Gastrocnemius medialis (tissue), 4 donors: ENCODE measurements at regions not wholly inside any gene's neighbourhood (a gene's known extent, or its start where the extent isn't known, plus 50 kb on each side); places are given as distances from the start of the nearest gene placed in this dataset.

Experiments
- ATAC-seq, 2 donors: fragments of 150-250 bp; one replicate each; pipeline ENCODE4 v1.9.1; 2016
- DNase-seq, 2 donors: peaks; one replicate each; pipeline ENCODE4 v3.0.0-alpha.2; 2019
- H3K27ac ChIP-seq, 4 donors: fragments of 200-600 bp; sonication (generic); 1 replicate in 1 of 4; 2 replicates in 3 of 4; pipeline ENCODE4 v1.5.1; 2016 to 2018; ENCODE audit warnings: mild to moderate bottlenecking in 2 of 4, moderate library complexity in 1 of 4
- H3K27me3 ChIP-seq, 3 donors: fragments of 200-600 bp; sonication (generic) in 2 of 3; 1 replicate in 1 of 3; 2 replicates in 2 of 3; pipeline versions ENCODE4 v1.5.1 to v1.6.0; 2016 to 2019; ENCODE audit warnings: mild to moderate bottlenecking in 1 of 3, moderate library complexity in 1 of 3
- H3K36me3 ChIP-seq, 2 donors: fragments of 200-600 bp; sonication (generic) in 1 of 2; one replicate each; pipeline ENCODE4 v1.5.1; 2017 to 2018
- H3K4me1 ChIP-seq, 2 donors: fragments of 200-600 bp; sonication (generic) in 1 of 2; one replicate each; pipeline ENCODE4 v1.5.1; 2016 to 2017; ENCODE audit warnings: mild to moderate bottlenecking in 2 of 2
- H3K4me3 ChIP-seq, 4 donors: fragments of 200-600 bp; sonication (generic) in 3 of 4; 1 replicate in 1 of 4; 2 replicates in 3 of 4; pipeline ENCODE4 v1.5.1; 2016 to 2019; ENCODE audit warnings: mild to moderate bottlenecking in 2 of 4
- H3K9me3 ChIP-seq, 3 donors: fragments of 200-600 bp; sonication (generic) in 2 of 3; 1 replicate in 1 of 3; 2 replicates in 2 of 3; pipeline ENCODE4 v1.5.1; 2016 to 2019
- CTCF ChIP-seq, 5 experiments: fragments of 450-650 bp in 3 of 5; fragments of 200-600 bp in 2 of 5; sonication (generic) in 2 of 5; IDR thresholded peaks in 4 of 5; conservative IDR thresholded peaks in 1 of 5; 1 replicate in 4 of 5; 2 replicates in 1 of 5; pipeline ENCODE4 v1.5.1; 2016 to 2019; ENCODE audit warnings: antibody characterized with exemption in 5 of 5, mild to moderate bottlenecking in 3 of 5, moderate library complexity in 3 of 5
- POLR2A ChIP-seq, 2 donors: fragments of 450-650 bp; IDR thresholded peaks; one replicate each; pipeline ENCODE4 v1.6.1; 2017; ENCODE audit warnings: antibody characterized with exemption in 2 of 2, mild to moderate bottlenecking in 2 of 2, moderate library complexity in 2 of 2
- in situ Hi-C, 4 donors: fragments of 200-750 bp; cut with MboI; loops; one replicate each; pipeline versions ENCODE4 v1.15.0 to v1.8.0; 2017; ENCODE audit warnings: low sequenced_read_pairs in 4 of 4
- intact Hi-C: fragments of 100-400 bp; cut with DNase I; formaldehyde crosslinking; loops from one replicate; pipeline ENCODE4 v1.15.1; 2023; ENCODE audit warnings: low total_unique reads

- DNase-seq (no peak), ATAC-seq (no peak)
- Histone ChIP-seq H3K27me3 (no peaks in the 10 kb centered on the region), H3K4me3 (no peak overlapping the region), H3K4me1 (no peaks in the 10 kb centered on the region), H3K9me3 (no peaks in the 10 kb centered on the region), H3K36me3 (no peaks in the 10 kb centered on the region), H3K27ac (no peak overlapping the region)
- no peak for TF ChIP-seq POLR2A (IDR thresholded peaks at IDR 0.05)
- no peak for TF ChIP-seq CTCF (IDR thresholded peaks at IDR 0.05 in 4 of 5, conservative IDR thresholded peaks at IDR 0.05 in 1 of 5)
- in situ Hi-C loops, result no loop called here
- intact Hi-C loops, result no loop called here
These were observed 67.9 kb downstream of the BMP4 start for GRCh38 chr14:53888535-53889386.

GRCh38 chr14:53885136-53885640, 71.4 kb downstream of the BMP4 start:
- DNase-seq (no peak), ATAC-seq (no peak)
- H3K4me1 ChIP-seq, result no peaks in the 10 kb centered on the region
- no peaks in the 10 kb centered on the region for H3K27me3 ChIP-seq
- H3K9me3 ChIP-seq, result no peaks in the 10 kb centered on the region
- no peak overlapping the region for H3K4me3 ChIP-seq
- no peaks in the 10 kb centered on the region for H3K36me3 ChIP-seq
- intact Hi-C loops, result no loop called here
- no peak overlapping the region for H3K27ac ChIP-seq
- TF ChIP-seq CTCF (IDR thresholded peaks at IDR 0.05 in 4 of 5, conservative IDR thresholded peaks at IDR 0.05 in 1 of 5) (no peak), POLR2A (IDR thresholded peaks at IDR 0.05) (no peak)
- in situ Hi-C loops, result no loop called here

- DNase-seq (no peak), ATAC-seq (no peak)
- Histone ChIP-seq H3K4me1 (no peaks in the 10 kb centered on the region), H3K4me3 (no peak overlapping the region), H3K27me3 (no peaks in the 10 kb centered on the region), H3K27ac (no peak overlapping the region), H3K9me3 (no peaks in the 10 kb centered on the region), H3K36me3 (no peaks in the 10 kb centered on the region)
- intact Hi-C loops, result no loop called here
- TF ChIP-seq CTCF (IDR thresholded peaks at IDR 0.05 in 4 of 5, conservative IDR thresholded peaks at IDR 0.05 in 1 of 5) (no peak), POLR2A (IDR thresholded peaks at IDR 0.05) (no peak)
- in situ Hi-C loops, result no loop called here
These were observed 72.0 kb downstream of the BMP4 start for GRCh38 chr14:53884601-53885000.

- intact Hi-C loops (no loop called here), in situ Hi-C loops (no loop called here)
- no peak overlapping the region for H3K27ac ChIP-seq
- H3K27me3 ChIP-seq, result no peaks in the 10 kb centered on the region
- H3K36me3 ChIP-seq, result no peaks in the 10 kb centered on the region
- no peak overlapping the region for H3K4me3 ChIP-seq
- ATAC-seq (no peak), DNase-seq (no peak)
- TF ChIP-seq POLR2A (IDR thresholded peaks at IDR 0.05) (no peak), CTCF (IDR thresholded peaks at IDR 0.05 in 4 of 5, conservative IDR thresholded peaks at IDR 0.05 in 1 of 5) (no peak)
- H3K9me3 ChIP-seq, result no peaks in the 10 kb centered on the region
- H3K4me1 ChIP-seq, result no peaks in the 10 kb centered on the region
These were observed 72.9 kb downstream of the BMP4 start for GRCh38 chr14:53883739-53884138.
